Heart right ventricle (tissue), 16 donors: ENCODE measurements at regions not wholly inside any gene's neighbourhood (a gene's known extent, or its start where the extent isn't known, plus 50 kb on each side); places are given as distances from the start of the nearest gene placed in this dataset.

Experiments
- ATAC-seq, 8 donors: fragments of 200-7000 bp; cut with Tn5 transposase; one replicate each; pipeline ENCODE4 v1.9.1; 2020; ENCODE audit warnings: mild to moderate bottlenecking in 8 of 8, moderate library complexity in 8 of 8, moderate number of reproducible peaks in 1 of 8
- DNase-seq, 2 donors: peaks; one replicate each; pipeline ENCODE4 v3.0.0-alpha.2; 2020
- H3K27ac ChIP-seq, 10 donors: fragments of 200-600 bp; sonication (generic) in 2 of 10; one replicate each; pipeline versions ENCODE4 v1.5.0 to v1.8.0; 2020 to 2022; ENCODE audit warnings: mild to moderate bottlenecking in 3 of 10
- H3K27me3 ChIP-seq, 7 donors: fragments of 200-600 bp; one replicate each; pipeline ENCODE4 v1.8.0; 2021 to 2022; ENCODE audit warnings: mild to moderate bottlenecking in 2 of 7
- H3K36me3 ChIP-seq, 9 donors: fragments of 200-600 bp; sonication (generic) in 1 of 9; one replicate each; pipeline versions ENCODE4 v1.5.0 to v1.8.0; 2020 to 2022; ENCODE audit warnings: mild to moderate bottlenecking in 2 of 9
- H3K4me1 ChIP-seq, 9 donors: fragments of 200-600 bp; sonication (generic) in 1 of 9; one replicate each; pipeline versions ENCODE4 v1.5.0 to v1.8.0; 2020 to 2022; ENCODE audit warnings: mild to moderate bottlenecking in 4 of 9
- H3K4me3 ChIP-seq, 10 donors: fragments of 200-600 bp; sonication (generic) in 2 of 10; one replicate each; pipeline versions ENCODE4 v1.5.0 to v1.8.0; 2020 to 2022; ENCODE audit warnings: mild to moderate bottlenecking in 7 of 10, moderate library complexity in 2 of 10
- H3K9me3 ChIP-seq, 11 donors: fragments of 200-600 bp in 10 of 11; sonication (generic) in 2 of 11; one replicate each; pipeline versions ENCODE4 v1.5.0 to v1.8.0; 2013 to 2022; ENCODE audit warnings: mild to moderate bottlenecking in 2 of 11, control low read depth in 1 of 11, moderate library complexity in 1 of 11
- WGBS, 2 donors: extraction: QIAGEN DNeasy Blood & Tissue Kit; methylation state at CpG; one replicate each; pipeline ENCODE4 v1.1.7; 2013; ENCODE audit warnings: inconsistent platforms in 1 of 2; 5-methylcytosine and 5-hydroxymethylcytosine counted together
- intact Hi-C, 10 donors: fragments of 100-400 bp; cut with DNase I; formaldehyde crosslinking; loops; one replicate each; pipeline versions ENCODE4 v1.11.1 to v1.14.2; 2022
- TF ChIP-seq, protein P1 (sequence below), 9 donors: fragments of 200-600 bp; sonication (generic) in 2 of 9; IDR thresholded peaks; one replicate each; pipeline versions ENCODE4 v1.5.0 to v1.8.0; 2021 to 2022; ENCODE audit warnings: antibody characterized with exemption in 9 of 9, mild to moderate bottlenecking in 5 of 9, moderate library complexity in 1 of 9
- donor health status: Arrhythmogenic right ventricular cardiomyopathy.
- donor health status: ischemic (EF 13 %, LVEDD 7.1; RV severe dilation, severe dysfunction).
- donor health status: healthy with polysubstance abuse.
- donor health status: DM: no; HTN: yes; CAD: no.
- donor health status: DM: no; HTN: no; CAD: no.
- donor health status: ischemic (EF 25% LVEDD 6.9; RV normal size, moderate dysfunction).
- donor health status: ischemic (EF 25% LVEDD 5.7; RV mildly dilated, moderate dysfunction).
- donor health status: healthy.
- donor health status: DM: yes; HTN: yes; CAD: no.
- donor health status: Ischemic cardiomyopathy.
- donor health status: ischemic (EF 35%, LVEDD 5.7; RV mildly dilated, moderate dysfunction).
- donor health status: nonischemic (EF 11% LVEDD 7.7; RV severe dilation, severe dysfunction).
- donor health status: DM: yes; HTN: yes; CAD: no.
- donor health status: PGD.
- donor health status: ischemic (EF 29% LVEDD 5.4; RV normal size, mild dysfunction).
- donor health status: nonischemic (EF 23%, LVEDD 6.1; RV moderate dilation, normal function).

- Histone ChIP-seq H3K27ac (no peak overlapping the region), H3K4me1 (peaks cover 0 to 9% (median 0%) of the 10 kb centered on the region in 9 donors), H3K4me3 (no peak overlapping the region), H3K36me3 (no peaks in the 10 kb centered on the region), H3K27me3 (peaks cover 0 to 19% (median 0%) of the 10 kb centered on the region in 7 donors), H3K9me3 (peaks cover 0 to 5% (median under 1%) of the 10 kb centered on the region in 11 donors)
- TF ChIP-seq, protein P1, sequence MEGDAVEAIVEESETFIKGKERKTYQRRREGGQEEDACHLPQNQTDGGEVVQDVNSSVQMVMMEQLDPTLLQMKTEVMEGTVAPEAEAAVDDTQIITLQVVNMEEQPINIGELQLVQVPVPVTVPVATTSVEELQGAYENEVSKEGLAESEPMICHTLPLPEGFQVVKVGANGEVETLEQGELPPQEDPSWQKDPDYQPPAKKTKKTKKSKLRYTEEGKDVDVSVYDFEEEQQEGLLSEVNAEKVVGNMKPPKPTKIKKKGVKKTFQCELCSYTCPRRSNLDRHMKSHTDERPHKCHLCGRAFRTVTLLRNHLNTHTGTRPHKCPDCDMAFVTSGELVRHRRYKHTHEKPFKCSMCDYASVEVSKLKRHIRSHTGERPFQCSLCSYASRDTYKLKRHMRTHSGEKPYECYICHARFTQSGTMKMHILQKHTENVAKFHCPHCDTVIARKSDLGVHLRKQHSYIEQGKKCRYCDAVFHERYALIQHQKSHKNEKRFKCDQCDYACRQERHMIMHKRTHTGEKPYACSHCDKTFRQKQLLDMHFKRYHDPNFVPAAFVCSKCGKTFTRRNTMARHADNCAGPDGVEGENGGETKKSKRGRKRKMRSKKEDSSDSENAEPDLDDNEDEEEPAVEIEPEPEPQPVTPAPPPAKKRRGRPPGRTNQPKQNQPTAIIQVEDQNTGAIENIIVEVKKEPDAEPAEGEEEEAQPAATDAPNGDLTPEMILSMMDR (IDR thresholded peaks at IDR 0.05): no peak
- WGBS, 2 donors: 74 to 83% methylated on average over 1 of the region's 1 CpG
- intact Hi-C loops: loop anchor here in 1 of 10 donors (10.0 kb wide), 1 partner anchor 57 kb away; no protein-coding TSS in a partner anchor
- ATAC-seq (no peak), DNase-seq (no peak)
Measured at GRCh38 chr18:25422230-25422629, 70.3 kb upstream of the ZNF521 start.

- no peak for ATAC-seq
- Histone ChIP-seq H3K4me3 (no peak overlapping the region), H3K9me3 (no peaks in the 10 kb centered on the region), H3K27ac (no peak overlapping the region), H3K4me1 (peaks cover 0 to 9% (median 0%) of the 10 kb centered on the region in 9 donors), H3K36me3 (no peaks in the 10 kb centered on the region), H3K27me3 (peaks cover 0 to 19% (median 0%) of the 10 kb centered on the region in 7 donors)
- TF ChIP-seq, protein P1 (IDR thresholded peaks at IDR 0.05): no peak
- 32 to 37% methylated on average over 13 of the region's 13 CpGs for WGBS, 2 donors
- intact Hi-C loops: loop anchor here in 1 of 10 donors (10.0 kb wide), 1 partner anchor 55 kb away; no protein-coding TSS in a partner anchor
- no peak for DNase-seq
Measured at GRCh38 chr18:25420077-25420825, 68.3 kb upstream of the ZNF521 start.

DNA sequence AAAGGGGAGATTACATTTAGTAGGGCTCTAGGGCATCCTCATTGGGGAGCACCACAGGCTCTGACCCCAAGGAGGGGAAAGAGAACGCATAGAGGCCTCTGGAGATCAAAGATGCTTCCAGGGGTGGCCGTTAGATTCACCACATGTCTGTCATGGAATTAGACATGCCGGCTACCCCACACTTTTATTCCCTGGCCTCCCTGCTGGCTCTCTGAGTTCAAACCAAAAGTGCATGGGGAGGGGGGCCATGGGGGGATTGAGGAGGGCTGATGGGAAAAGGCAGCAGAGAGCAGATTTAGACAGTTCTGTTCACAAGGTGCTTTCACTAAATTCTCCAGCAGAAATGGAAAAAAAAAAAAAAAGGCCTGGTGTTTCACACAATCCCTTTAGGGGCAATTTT lies 64.4 kb upstream of the ZNF521 start:
- Histone ChIP-seq H3K9me3 (no peaks in the 10 kb centered on the region), H3K4me3 (no peak overlapping the region), H3K36me3 (no peaks in the 10 kb centered on the region), H3K4me1 (peaks cover 0 to 9% (median 0%) of the 10 kb centered on the region in 9 donors), H3K27me3 (peaks cover 0 to 19% (median 0%) of the 10 kb centered on the region in 7 donors), H3K27ac (no peak overlapping the region)
- TF ChIP-seq, protein P1 (IDR thresholded peaks at IDR 0.05): no peak
- intact Hi-C loops: no loop called here
- ATAC-seq (no peak), DNase-seq (no peak)
- WGBS, 2 donors: 61 to 67% methylated on average over 3 of the region's 3 CpGs

DNA sequence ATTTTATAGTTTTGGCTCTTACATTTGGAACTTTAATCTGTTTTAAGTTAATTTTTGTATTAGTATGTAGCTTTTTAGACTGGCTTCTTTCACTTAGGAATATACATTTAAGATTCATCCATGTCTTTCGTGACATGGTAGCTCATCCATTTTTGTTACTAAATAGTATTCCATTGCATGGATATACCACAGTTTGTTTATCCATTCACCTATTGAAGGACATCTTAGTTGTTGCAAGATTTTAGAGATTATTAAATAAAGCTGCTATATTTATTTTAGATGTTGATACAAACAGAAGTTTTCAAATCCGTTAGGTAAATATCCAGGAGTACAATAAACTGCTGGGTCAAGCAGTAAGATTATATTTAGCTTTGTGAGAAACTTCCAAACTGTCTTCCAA lies 58.0 kb upstream of the ZNF521 start:
- DNase-seq: no peak
- Histone ChIP-seq H3K9me3 (peaks cover 0 to 18% (median 0%) of the 10 kb centered on the region in 11 donors), H3K27ac (no peak overlapping the region), H3K27me3 (no peaks in the 10 kb centered on the region), H3K36me3 (no peaks in the 10 kb centered on the region), H3K4me1 (no peaks in the 10 kb centered on the region), H3K4me3 (no peak overlapping the region)
- TF ChIP-seq, protein P1 (IDR thresholded peaks at IDR 0.05): no peak
- 92 to 93% methylated on average over 2 of the region's 2 CpGs for WGBS, 2 donors
- ATAC-seq: no peak
- intact Hi-C loops: no loop called here
